HEK293T (cell line): ENCODE measurements at regions not wholly inside any gene's neighbourhood (a gene's known extent, or its start where the extent isn't known, plus 50 kb on each side); places are given as distances from the start of the nearest gene placed in this dataset.

Experiments used
- CTCF ChIA-PET: fragments of 350-600 bp; formaldehyde crosslinking; extraction: SDS; loops from one replicate; lab custom pipeline; 2021; ENCODE audit warnings: antibody characterized with exemption, inconsistent platforms; lab: Yijun Ruan, JAX
- POLR2A ChIA-PET: fragments of 350-600 bp; formaldehyde crosslinking; extraction: SDS; loops from one replicate; lab custom pipeline; 2020; ENCODE audit warnings: antibody characterized with exemption, inconsistent platforms; lab: Yijun Ruan, JAX
- DNase-seq: peaks from one replicate; pipeline ENCODE4 v3.0.0; 2012; ENCODE audit warnings: mixed read lengths; ENCODE audit errors: extremely low spot score
- ARNT ChIP-seq: fragments of 450-650 bp; IDR thresholded peaks from 2 replicates; pipeline ENCODE4 v1.6.1; 2017; ENCODE audit warnings: mild to moderate bottlenecking
- BHLHE40 ChIP-seq: fragments of 450-650 bp; IDR thresholded peaks from 2 replicates; pipeline ENCODE4 v1.6.1; 2016; ENCODE audit warnings: mild to moderate bottlenecking, moderate library complexity, borderline replicate concordance
- CTBP1 ChIP-seq: fragments of 450-650 bp; IDR thresholded peaks from 2 replicates; pipeline ENCODE4 v1.6.1; 2016; ENCODE audit warnings: borderline replicate concordance
- ELF4 ChIP-seq: fragments of 450-650 bp; IDR thresholded peaks from 2 replicates; pipeline ENCODE4 v1.6.1; 2017; ENCODE audit warnings: antibody characterized with exemption
- FOXA1 ChIP-seq: fragments of 450-650 bp; IDR thresholded peaks from 2 replicates; pipeline ENCODE4 v1.6.1; 2016; ENCODE audit warnings: mild to moderate bottlenecking
- FOXK2 ChIP-seq: fragments of 450-650 bp; IDR thresholded peaks from 2 replicates; pipeline ENCODE4 v1.6.1; 2016; ENCODE audit warnings: mild to moderate bottlenecking
- FOXM1 ChIP-seq: fragments of 450-650 bp; IDR thresholded peaks from 2 replicates; pipeline ENCODE4 v1.6.1; 2017; ENCODE audit warnings: mild to moderate bottlenecking, borderline replicate concordance
- HDGF ChIP-seq: fragments of 450-650 bp; IDR thresholded peaks from 2 replicates; pipeline ENCODE4 v1.6.1; 2017; ENCODE audit warnings: antibody characterized with exemption, borderline replicate concordance
- L3MBTL2 ChIP-seq: fragments of 450-650 bp; conservative IDR thresholded peaks from 2 replicates; pipeline ENCODE4 v1.6.1; 2016; ENCODE audit warnings: mild to moderate bottlenecking
- LEF1 ChIP-seq: fragments of 450-650 bp; IDR thresholded peaks from 2 replicates; pipeline ENCODE4 v1.6.1; 2017; ENCODE audit warnings: mild to moderate bottlenecking, borderline replicate concordance
- NFRKB ChIP-seq: fragments of 450-650 bp; IDR thresholded peaks from 2 replicates; pipeline ENCODE4 v1.6.1; 2016; ENCODE audit warnings: mild to moderate bottlenecking, moderate library complexity
- SP1 ChIP-seq: fragments of 450-650 bp; IDR thresholded peaks from 2 replicates; pipeline ENCODE4 v1.6.1; 2017
- SUZ12 ChIP-seq: fragments of 450-650 bp; IDR thresholded peaks from 2 replicates; pipeline ENCODE4 v1.6.1; 2016; ENCODE audit warnings: mild to moderate bottlenecking
- TARDBP ChIP-seq: fragments of 450-650 bp; IDR thresholded peaks from 2 replicates; pipeline ENCODE4 v1.6.1; 2016
- ZNF384 ChIP-seq: fragments of 450-650 bp; IDR thresholded peaks from 2 replicates; pipeline ENCODE4 v1.6.1; 2016
- TF ChIP-seq, protein P1 (sequence below): fragments of 450-650 bp; IDR thresholded peaks from 2 replicates; pipeline ENCODE4 v1.6.1; 2016

DNA sequence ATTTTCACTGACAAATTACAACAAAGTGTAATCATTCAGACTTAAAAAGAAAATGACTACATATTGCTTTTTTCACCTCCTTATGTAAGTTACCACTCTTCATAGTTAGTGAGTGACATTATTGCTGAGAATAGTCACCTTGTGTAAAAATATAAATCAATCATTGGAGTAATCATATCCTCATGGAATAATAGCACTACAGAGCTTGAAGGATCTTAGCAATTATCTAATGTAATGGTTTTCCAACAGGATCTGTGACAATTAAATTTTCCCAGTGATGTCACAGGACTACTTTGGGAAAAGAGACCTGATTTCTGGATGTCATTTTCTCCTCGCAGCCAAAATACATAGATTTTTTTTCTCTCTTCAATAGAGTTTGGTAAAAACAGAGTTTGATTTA lies 833.0 kb upstream of the PCDH9 start:
- no peak for DNase-seq
- ChIA-PET POLR2A (no interaction called here), CTCF (interaction anchor here (0.6 kb wide), 1 partner anchor 691 kb away, joined by 4 read pairs; no protein-coding TSS in a partner anchor)
- TF ChIP-seq SUZ12 (no peak), FOXK2 (no peak), SP1 (no peak), LEF1 (no peak), FOXA1 (no peak), L3MBTL2 (no peak), ZNF384 (no peak), NFRKB (no peak), ELF4 (no peak), ARNT (no peak)

DNA sequence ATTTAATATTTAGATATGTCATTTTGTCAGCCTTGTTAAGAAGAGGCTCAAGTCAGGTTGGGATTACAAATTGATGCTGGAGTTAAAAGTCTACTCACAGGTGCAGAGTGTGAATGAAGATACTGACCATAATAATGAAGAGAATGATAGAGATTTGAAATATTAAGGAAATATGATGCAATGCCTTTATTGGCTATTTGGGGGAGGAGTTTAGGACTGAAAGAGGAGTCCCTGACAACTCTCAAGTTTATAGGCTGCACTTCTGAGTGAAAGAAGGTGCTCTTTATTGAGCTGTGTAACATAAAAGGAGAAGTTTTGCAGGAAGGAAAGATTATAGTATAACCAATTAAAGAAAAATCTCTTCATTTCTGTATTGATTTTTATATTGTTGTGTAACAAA lies 827.7 kb upstream of the PCDH9 start:
- ChIA-PET CTCF (no interaction called here), POLR2A (no interaction called here)
- no peak for DNase-seq
- no peak for TF ChIP-seq CTBP1
- no peak for TF ChIP-seq BHLHE40
- no peak for TF ChIP-seq FOXM1
- TF ChIP-seq FOXA1, result no peak
- no peak for TF ChIP-seq HDGF
- no peak for TF ChIP-seq ZNF384
- TF ChIP-seq LEF1, result no peak
- no peak for TF ChIP-seq TARDBP
- TF ChIP-seq L3MBTL2, result no peak
- TF ChIP-seq SP1, result no peak
- no peak for TF ChIP-seq ARNT
- no peak for TF ChIP-seq SUZ12
- TF ChIP-seq, protein P1, sequence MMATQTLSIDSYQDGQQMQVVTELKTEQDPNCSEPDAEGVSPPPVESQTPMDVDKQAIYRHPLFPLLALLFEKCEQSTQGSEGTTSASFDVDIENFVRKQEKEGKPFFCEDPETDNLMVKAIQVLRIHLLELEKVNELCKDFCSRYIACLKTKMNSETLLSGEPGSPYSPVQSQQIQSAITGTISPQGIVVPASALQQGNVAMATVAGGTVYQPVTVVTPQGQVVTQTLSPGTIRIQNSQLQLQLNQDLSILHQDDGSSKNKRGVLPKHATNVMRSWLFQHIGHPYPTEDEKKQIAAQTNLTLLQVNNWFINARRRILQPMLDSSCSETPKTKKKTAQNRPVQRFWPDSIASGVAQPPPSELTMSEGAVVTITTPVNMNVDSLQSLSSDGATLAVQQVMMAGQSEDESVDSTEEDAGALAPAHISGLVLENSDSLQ, result no peak
- no peak for TF ChIP-seq NFRKB
- TF ChIP-seq FOXK2, result no peak

DNA sequence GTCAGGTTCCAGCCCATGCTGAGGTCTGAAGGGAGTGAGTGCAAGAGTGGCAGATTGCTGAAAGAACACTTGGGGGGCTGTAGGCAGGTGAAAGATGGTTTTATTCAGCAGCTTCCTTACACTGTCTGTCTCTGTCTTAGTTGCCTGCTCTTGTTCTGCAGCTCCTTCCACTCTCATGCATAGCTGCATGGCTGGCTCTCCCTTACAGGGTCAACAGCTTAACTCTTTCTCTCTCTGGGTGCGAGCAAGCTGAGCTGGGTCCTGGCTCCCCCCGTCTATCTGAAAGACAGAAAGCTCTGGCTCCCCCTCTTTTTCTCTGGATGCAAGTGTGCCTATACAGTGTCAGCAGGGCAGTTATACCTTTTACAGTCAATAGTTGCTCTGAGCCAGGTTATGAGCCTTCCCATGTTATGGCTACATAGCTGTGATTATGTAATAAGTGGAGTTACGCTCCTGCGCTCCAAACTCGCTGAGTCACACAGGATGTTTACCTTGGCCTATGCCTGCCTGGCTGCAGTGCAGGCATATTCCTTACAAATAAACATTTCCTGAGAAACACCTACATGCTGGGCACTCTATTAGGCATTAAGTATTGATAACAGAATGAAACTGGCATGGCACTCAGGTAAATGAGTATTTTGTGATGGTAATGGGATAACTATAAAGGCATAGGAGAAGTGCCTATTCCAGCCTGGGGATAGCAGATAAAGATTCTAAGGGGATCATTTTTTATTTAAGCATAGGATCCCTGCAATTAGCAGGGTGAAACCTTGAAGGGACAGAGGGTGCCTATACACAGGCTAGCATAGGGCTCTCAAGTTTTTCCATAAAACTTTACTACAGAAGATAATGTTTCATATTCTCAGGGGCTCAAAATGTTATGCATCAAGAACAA lies 826.9 kb upstream of the PCDH9 start:
- POLR2A ChIA-PET, result no interaction called here
- TF ChIP-seq ARNT (no peak), FOXM1 (no peak)
- CTCF ChIA-PET, result no interaction called here
- DNase-seq, result no peak

DNA sequence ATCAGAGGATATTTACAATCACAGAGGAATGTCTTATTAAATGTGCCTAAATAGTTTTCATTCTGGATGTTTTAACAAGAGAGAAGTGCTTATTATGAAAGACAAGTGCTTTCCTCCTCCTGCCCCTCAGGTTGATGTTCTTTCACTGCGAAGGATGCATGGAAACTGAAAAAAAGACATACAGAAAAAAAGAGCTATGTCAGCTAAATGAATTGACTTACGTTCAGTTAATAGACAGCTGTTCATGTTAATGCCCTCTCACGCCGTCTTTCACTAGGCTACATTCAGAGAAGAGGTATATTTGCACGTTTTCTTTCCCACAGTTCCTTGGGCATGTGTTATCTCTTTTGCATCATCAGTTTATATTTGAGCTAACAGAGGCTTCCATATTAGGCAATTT lies 821.8 kb upstream of the PCDH9 start:
- TF ChIP-seq ARNT, result no peak
- no peak for TF ChIP-seq CTBP1
- TF ChIP-seq, protein P1, result no peak
- no peak for TF ChIP-seq FOXA1
- no peak for TF ChIP-seq NFRKB
- TF ChIP-seq BHLHE40, result no peak
- TF ChIP-seq LEF1, result no peak
- no peak for TF ChIP-seq SP1
- TF ChIP-seq TARDBP, result no peak
- no peak for TF ChIP-seq SUZ12
- no peak for TF ChIP-seq HDGF
- TF ChIP-seq FOXK2, result no peak
- TF ChIP-seq L3MBTL2, result no peak
- no peak for TF ChIP-seq FOXM1
- TF ChIP-seq ELF4, result no peak
- no peak for TF ChIP-seq ZNF384
- CTCF ChIA-PET, result no interaction called here
- POLR2A ChIA-PET, result no interaction called here
- DNase-seq, result no peak

DNA sequence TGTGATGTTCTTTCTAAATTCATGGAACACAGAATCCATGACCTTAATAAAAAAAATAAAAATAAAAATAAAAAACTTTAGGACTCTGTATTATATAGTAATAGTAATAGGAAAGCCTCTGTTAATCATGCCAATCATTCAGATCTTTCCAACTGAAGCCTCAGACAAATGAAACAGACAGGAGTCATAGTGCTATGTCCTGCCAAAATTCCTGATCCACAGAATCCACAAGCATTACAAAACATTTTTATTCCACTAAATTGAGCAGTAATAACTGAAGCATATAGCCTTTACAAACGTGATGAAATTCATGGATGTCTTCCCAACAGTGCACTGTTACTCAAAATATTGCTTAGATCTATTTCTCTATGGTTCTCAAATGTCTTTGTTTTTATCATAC lies 820.6 kb upstream of the PCDH9 start:
- TF ChIP-seq TARDBP (no peak), L3MBTL2 (no peak), ARNT (no peak), BHLHE40 (no peak), ZNF384 (no peak), ELF4 (no peak), FOXA1 (no peak), FOXM1 (no peak), SP1 (no peak)
- TF ChIP-seq, protein P1, result no peak
- POLR2A ChIA-PET, result no interaction called here
- CTCF ChIA-PET, result no interaction called here
- no peak for DNase-seq

DNA sequence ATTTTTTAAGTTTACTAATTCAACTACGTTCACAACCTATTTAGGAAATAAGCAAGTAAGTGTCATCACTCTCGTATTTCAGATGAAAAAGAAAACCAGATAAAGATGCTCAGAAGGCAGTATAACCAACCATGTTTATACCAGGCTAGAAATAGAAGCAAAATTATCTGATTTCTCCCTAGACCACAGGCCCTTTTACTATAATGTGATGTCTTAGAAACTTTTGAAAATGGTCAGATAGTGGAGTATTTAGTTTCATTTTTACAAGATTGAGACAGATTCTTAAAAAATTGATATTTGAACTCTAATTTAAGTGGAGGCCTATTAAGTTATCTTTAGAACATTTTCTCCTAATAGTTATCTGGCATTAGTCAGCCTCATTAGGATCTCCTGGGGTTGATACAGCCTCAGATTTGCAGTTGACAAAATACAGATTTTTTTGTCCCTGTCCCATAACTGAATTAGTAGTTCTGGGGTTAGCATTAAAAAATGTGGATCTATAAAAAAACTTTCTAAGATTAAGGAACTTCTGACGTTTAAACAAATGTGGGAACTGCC lies 818.7 kb upstream of the PCDH9 start:
- POLR2A ChIA-PET, result no interaction called here
- CTCF ChIA-PET, result no interaction called here
- no peak for TF ChIP-seq FOXK2
- TF ChIP-seq LEF1, result no peak
- TF ChIP-seq SP1, result no peak
- TF ChIP-seq ELF4, result no peak
- TF ChIP-seq ZNF384, result no peak
- TF ChIP-seq CTBP1, result no peak
- TF ChIP-seq NFRKB, result no peak
- no peak for TF ChIP-seq BHLHE40
- no peak for TF ChIP-seq L3MBTL2
- no peak for TF ChIP-seq SUZ12
- no peak for TF ChIP-seq HDGF
- no peak for TF ChIP-seq ARNT
- no peak for TF ChIP-seq FOXM1
- TF ChIP-seq, protein P1, result no peak
- TF ChIP-seq TARDBP, result no peak
- TF ChIP-seq FOXA1, result no peak
- no peak for DNase-seq
